LHCN-M2 (cell line): ENCODE measurements at regions not wholly inside any gene's neighbourhood (a gene's known extent, or its start where the extent isn't known, plus 50 kb on each side); places are given as distances from the start of the nearest gene placed in this dataset.

ENCODE experiments used
- DNase-seq: peaks from one replicate; pipeline ENCODE4 v3.0.0-alpha.2; 2012; ENCODE audit warnings: low read depth

DNA sequence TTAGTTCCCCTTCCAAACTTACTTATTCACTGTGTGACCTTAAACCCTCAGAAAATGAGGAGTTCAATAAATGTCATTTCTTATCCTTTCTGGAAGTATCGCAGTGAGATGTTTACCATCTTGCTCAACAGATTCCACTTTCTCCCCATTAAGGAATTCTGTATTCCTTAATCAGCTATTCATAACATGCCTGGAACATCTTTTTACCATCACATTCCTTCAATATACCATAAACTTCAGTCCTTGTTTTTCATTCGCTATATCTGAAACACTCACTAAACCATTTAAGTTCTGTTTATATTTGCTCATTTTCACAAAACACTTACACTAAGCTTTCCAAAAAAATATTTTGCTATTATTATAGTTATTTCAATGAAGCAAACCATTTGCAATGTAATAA lies 1158.6 kb downstream of the CDH12 start:
- DNase-seq: no peak

DNA sequence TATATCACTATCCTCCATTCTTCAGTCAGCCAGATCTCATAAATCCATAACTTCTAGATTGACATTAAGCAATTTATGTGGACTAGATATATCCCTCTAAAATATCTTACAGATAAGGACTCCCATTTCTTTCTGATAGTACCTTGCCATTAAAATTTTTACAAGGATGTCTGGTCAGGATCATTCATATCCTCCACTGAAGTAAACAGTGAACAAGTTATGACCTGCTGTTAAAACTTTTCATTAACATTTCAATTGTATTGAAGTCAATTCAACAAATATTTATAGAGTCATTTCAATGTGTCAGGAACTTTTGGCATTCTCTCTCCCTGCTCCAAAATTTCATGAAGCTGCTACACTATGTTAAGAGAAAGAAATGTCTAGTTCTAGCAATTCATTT lies 1159.6 kb downstream of the CDH12 start:
- no peak for DNase-seq

DNA sequence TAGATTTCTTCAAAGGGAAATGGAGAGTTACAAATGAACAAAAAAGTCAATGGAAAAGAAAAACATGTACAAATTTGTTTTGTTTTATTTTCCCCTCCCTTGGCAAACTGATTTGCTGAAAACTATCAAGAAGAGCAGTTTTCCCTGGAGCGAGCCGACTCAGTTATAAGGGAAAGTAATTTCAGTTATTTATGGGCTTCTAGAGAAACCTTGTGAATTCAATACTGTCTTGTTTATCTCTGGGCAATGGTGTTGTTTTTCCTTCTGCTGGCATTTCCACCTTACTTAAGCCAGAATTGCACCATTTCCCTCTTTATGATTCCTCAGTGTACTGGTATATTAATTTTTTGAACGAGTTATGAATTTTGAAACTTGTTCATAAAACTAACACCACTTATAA lies 1163.6 kb downstream of the CDH12 start:
- DNase-seq: no peak

DNA sequence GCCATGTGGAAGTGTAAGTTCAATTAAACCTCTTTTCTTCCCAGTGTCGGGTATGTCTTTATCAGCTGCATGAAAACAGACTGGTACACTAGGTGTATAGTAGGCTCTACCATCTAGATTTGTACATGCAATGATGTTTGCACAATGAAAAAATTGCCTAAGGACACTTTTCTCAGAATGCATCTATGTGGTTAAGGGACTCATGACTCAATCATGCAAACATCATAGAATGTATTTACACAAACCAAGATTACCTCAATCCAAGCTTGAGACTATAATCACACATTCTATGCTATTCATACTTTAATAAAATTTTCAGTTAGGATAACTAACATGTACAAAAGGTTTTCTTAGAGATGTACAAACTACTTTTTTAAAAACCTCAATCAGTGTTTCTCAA lies 1164.5 kb downstream of the CDH12 start:
- DNase-seq: no peak

DNA sequence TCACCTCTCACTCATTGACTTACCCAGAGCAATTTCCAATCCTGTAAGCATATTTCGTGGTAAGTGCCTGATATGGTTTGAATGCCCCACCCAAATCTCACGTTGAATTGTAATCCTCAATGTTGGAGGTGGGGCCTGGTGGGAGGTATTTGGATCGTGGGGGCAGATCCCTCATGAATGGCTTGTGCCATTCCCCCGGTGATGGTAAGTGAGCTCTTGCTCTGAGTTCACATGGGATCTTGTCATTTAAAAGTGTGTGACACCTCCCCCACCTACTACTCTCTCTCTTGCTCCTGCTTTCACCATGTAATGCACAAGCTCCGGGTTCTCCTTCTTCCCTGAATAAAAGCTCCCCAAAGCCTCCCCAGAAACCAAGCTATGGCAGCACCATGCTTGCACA lies 1165.5 kb downstream of the CDH12 start:
- DNase-seq: no peak

DNA sequence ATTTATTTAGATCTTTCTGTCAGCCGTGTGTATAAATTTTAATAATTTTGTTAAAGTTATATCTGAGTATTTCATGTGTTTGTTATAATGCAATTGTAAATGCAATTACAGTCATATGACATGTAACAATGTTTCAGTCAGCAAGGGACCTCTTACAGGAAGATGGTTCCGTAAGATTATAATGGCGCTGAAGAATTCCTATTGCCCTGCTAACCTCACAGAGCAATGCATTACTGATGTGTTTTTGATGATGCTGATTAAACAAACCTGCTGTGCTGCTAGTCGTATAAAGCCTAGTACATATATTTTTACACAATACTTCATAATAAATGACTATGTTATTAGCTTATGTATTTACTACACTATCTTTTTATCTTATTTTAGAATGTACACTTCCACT lies 1166.4 kb downstream of the CDH12 start:
- no peak for DNase-seq

DNA sequence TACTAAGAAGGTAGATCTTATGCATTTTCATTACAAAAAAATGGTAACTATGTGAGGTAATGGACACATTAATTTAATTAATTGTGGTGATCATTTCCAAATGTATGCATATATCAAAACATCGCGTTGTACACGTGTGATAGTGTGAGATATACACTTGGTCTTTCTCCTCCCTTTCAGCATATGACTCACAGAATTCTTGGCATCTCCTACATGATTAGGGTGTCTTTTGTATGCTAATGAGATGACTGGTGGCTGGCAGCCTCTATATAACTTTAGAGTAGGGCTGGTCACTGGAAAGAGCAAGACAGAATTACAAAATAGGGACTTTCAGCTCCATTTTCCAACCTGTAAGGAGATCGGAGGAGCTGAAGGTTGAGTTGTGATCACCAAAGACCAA lies 1167.6 kb downstream of the CDH12 start:
- DNase-seq: no peak

DNA sequence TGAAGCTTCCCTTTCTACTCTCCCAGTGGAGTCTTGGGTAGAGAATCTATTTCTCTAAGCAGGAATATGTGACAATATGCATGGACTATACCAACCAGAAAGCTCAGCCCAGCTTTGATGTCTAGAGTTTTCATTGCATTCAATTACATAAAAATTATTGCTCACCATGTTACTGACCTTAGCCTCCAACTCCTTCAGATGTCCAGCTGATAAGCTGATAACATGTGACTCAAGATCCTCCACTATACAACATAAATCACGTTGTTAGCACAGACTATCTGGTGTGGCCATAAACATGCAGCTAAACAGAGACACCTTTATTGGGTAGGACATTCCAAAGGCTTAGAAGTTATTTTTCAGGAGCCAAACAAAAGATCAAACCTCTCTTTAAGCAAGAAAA lies 1168.2 kb downstream of the CDH12 start:
- DNase-seq: no peak

DNA sequence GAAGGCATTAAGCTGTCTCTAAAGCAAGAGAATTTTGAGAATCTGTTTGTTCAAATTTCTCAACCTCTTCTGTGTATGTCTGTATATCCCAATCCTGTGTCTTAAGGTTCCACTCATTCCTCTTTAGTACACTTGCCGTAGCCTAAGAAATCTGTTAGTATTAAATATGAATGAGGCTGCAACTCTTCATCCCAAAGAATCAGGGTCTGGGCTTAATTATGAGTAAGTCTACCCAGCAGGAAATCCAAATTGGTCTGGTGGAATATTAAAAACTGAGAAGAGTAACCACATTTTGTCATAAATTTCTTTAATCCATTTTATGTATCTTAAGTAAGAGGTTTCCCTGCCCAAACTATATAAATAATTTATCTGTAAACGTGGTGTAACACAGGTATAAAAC lies 1171.2 kb downstream of the CDH12 start:
- DNase-seq: no peak

DNA sequence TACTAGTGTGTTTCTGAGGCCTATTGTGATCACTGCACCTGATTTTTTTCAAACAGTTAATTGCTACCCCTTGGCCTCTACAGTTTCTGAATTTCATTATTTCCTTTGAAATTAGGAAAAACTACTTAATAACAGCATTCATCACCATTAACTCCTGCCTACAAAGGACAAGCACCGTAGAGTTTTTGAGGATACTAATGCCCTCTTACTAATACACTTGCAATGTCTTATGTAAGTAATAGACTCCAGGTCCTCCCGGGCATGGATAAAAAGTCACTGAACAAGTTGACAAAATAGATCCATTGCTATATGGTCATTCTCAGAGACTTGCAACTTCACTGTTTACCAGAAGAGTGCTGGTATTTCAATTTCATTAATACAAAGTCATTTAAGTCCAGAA lies 1172.5 kb downstream of the CDH12 start:
- DNase-seq: no peak

DNA sequence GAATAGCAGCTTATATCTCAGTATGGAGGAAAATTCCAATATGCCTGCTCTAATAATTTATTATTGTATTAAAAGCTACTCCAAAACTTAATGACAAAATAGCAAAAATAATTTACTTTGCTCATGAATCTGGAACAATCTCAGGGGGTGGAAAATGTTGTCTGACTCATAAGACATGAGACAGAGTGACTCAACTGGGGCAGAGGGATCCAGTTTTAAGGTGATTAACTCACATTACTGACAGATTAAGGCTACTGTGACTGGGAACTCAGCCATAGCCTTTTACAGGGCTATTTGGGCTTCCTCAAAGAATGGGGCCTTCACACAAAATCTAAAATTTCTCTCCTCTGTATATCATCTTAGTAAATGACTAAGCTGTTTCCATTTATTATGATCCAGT lies 1172.9 kb downstream of the CDH12 start:
- peak; percentile 0 for DNase-seq

DNA sequence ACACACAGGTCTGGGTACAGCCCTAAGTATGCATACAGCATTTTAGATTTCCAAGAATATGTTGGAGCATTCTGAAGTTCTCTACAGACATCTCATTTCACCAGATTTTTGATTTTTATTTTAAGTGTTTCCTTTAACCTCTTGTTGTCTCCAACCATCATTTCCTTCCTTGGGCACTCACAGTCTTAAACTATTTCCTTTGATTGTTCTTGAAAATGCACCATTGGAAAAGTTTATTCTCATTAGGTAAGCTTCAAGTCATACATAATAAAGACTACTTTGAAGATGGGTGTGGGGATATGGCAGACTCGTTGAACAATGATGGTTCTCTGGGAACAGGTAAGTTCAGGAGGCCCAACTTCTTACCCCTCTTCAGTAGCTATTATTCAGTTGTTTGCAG lies 1174.6 kb downstream of the CDH12 start:
- no peak for DNase-seq

DNA sequence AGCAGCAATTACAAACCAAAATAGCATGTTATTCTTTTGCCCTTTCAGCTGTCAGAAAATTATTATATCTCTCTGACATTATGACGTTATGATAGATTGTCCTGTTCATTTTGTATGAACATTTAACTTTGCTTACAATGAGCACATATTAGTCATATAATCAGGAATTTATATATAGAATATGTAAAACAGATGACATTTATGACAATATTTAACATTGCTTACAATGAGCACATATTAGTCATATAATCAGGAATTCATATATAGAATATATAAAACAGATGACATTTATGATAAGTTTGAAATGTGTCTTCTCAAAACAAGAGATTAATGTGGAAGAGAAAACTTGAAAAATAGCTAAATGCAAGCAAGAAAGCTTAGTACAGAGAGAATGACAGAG lies 1180.2 kb downstream of the CDH12 start:
- no peak for DNase-seq

DNA sequence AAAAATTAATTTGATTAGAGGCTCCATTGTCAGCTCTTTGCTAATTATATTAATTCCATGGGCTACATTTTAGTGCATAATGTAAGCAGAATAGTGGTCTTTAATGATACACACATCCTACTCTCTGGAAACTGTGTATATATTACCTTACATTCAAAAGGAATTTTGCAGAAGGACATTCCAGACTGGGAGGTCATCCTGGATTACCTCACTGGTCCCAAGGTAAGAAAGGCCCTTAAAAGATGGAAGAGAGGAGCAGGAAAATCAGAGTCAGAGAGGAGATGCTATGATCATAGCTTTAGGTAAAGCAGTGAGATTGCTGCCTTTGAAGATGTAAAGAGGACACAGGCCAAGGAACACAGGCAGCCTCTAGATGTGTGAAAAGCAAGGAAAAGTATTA lies 1180.8 kb downstream of the CDH12 start:
- no peak for DNase-seq

DNA sequence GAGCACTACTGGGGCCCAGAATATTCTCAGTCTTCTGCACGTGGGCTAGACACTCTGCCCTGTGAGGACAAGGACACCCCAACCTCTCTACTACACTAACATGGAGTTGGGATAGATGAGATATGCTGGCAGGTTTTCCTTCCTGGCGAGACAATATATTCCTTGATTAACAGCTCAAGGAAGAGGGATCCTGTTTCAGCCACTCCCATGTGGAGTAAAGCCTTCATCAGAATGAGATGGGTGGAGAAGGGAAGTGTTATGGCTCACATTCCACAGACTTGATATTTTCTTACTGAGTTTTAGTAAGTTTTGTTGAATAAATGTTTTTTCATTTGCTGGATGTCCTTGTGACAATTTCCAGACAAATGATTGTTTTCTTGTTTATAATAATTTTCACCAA lies 1187.6 kb downstream of the CDH12 start:
- DNase-seq: no peak

DNA sequence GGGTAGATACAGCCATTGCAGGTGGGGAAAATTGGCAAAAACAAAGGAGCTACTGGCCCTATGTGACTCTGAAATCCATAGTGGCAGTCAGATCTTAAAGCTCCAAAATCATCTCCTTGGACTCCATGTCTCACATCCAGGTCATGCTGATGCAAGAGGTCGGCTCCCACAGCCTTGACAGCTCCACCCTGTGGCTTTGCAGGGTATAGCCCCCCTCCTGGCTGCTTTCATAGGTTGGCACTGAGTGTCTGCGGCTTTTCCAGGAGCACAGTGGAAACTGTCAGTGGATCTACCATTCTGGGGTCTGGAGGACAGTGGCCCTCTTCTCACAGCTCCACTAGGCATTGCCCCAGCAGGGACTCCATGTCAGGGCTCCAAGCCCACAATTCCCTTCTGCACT lies 1190.1 kb downstream of the CDH12 start:
- no peak for DNase-seq

DNA sequence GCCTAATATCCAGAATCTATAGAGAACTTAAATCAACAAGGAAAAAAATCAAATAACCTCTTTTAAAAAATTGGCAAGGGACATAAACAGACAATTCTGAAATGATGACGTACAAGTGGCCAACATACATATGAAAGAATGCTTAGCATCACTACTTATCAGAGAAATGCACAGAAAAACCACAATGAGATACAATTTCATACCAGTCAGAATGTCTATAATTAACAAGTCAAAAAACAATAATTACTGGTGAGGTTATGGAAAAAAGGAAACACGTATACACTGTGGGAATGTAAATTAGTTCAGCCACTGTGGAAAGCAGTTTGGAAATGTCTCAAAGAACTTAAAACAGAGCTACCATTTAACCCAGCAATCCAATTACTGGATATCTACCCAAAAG lies 1192.0 kb downstream of the CDH12 start:
- DNase-seq: no peak

DNA sequence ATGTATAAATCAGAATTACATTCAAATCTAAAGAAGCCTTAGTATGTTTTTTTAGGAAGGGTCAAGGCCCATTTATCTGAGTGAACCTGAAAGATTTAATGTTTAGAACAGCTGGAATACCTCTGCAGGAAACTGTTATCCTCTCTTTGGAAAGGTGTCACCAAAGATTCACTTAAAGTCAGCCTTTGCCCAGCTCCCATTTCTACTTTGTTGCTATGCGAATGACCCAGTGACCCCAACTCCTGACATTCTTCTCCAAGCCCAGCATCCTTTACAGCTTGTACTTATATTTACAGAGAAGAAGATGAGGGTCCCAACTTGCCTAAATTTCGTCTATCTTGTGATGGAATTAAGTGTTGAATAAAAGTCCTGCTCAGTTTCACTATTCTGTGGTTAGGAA lies 1198.6 kb downstream of the CDH12 start:
- no peak for DNase-seq

DNA sequence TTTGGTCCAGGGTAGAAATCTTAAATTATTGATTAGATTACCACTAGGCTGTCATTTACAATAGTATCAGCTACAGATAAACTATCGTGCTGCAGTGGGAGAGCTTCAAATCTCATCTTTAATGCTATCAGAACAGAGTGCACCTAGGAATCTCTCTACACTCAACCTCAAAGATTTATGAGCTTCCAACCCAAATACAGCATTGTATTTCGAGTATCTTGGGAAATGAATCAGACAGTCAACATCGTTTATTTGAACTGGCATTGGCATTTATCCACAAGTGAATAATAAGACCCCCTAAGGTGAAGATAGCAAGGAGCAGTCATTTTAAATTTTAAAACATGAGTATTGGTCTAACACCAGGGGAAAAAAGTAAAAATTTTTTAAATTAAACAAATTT lies 1203.2 kb downstream of the CDH12 start:
- no peak for DNase-seq

DNA sequence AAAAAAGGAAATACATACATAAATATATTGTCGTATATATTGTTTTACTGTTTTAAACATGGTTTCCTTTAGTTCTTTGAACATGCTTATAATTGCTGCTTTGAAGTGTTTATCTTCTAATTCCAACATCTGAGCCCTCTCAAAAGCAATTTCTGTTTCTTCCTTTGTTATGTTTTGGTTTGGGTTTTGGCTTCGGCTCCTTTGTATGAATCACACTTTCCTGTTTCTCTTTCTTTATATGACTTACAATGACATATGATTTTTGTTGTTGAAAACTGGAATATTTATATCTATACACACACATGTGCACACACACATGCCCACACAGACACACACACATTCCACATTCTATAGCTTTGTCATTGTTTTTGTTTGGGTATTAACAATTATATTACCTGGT lies 1206.7 kb downstream of the CDH12 start:
- no peak for DNase-seq

DNA sequence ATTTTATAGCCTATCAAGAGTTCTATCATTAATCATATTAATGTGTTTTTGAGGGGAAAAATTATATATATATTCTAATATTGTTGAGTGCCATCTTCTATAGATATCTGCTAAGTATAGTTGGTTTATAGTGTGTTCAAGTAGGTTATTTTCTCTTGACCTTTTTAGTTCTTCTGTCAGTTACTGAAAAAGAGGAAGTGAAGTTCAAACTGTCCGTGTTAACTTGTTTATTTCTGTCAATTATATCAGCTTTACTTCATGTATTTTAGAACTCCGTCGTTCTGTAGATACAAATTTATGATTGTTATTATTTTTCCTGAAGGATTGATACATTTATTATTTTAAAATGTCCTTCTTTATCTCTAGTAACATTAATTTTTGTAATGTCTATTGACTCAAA lies 1209.1 kb downstream of the CDH12 start:
- DNase-seq: no peak

DNA sequence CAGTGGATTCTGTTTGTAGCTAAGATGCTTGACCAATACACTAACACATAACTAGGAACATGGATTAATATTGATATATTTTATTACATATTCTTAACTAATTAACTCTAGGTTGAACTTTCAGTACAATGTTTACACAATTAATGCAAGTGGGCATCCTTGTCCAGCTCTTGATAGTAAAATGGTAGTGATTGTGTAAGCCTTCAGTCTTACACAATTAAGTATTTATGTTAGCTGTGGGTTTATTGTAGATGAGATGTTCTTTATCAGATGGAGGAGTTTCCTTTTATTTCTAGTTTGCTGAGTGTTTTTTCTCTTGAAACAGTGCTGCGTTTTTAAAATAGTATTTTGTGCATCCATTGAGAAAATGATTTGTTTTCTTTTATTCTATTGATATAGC lies 1210.8 kb downstream of the CDH12 start:
- no peak for DNase-seq

DNA sequence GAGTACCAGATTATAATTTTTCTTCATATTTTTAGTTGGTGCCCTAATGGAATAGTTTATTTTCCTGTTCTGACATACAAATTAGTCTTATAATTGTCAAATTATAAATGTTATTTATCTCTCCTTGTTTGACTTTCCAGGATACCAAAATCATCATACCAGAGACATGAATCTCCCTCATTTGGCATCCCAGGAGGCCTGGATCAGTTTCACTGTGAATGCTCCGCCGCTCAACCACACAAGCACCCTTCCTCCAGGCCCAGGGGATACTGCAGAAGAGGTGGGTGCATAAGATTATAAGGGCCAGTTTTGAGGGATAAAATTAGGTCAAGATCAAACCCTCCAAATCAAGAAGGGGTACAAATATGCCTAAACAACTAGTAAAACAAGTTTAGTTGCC lies 1229.3 kb downstream of the CDH12 start:
- DNase-seq: no peak

DNA sequence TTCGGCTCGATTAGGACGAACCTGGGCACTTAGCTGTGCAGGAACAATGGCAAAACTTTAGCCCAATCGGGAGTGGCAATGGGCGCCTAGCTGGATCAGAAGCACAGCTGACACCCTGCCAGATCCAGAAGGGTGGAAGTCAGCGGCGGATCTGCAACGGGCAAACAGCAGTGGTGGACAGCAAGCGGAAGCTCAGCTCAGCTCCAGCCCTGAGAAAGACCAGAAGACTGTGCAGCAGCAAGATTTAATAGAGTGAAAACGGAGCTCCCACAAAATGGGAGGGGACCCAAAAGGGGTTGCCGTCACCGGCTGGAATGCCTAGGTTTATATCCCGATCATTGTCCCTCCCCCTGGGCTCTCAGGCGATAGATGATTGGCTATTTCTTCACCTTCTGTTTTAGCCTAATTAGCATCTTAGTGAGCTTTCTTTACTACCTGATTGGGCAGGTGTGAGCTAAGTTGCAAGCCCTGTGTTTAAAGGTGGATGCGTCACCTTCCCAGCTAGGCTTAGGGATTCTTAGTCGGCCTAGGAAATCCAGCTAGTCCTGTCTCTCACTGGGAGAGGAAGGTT lies 1237.9 kb downstream of the CDH12 start:
- no peak for DNase-seq
